K562 (cell line): ENCODE measurements at regions not wholly inside any gene's neighbourhood (a gene's known extent, or its start where the extent isn't known, plus 50 kb on each side); places are given as distances from the start of the nearest gene placed in this dataset.

Experiments
- CXXC5 ChIP-seq: fragments of 250-450 bp; sonication (Bioruptor Pico); IDR thresholded peaks from 2 replicates; pipeline ENCODE4 v1.8.0; 2022; ENCODE audit warnings: inconsistent platforms, mild to moderate bottlenecking, moderate library complexity
- DPF2 ChIP-seq: fragments of 450-650 bp; IDR thresholded peaks from 2 replicates; pipeline ENCODE4 v1.6.1; 2016
- EP300 ChIP-seq: IDR thresholded peaks from 2 replicates; pipeline ENCODE4 v1.6.1; 2012; ENCODE audit warnings: low read length, improper control_type of control experiment
- FOSL1 ChIP-seq: fragments of 200-800 bp; sonication (Bioruptor generic); conservative IDR thresholded peaks from 2 replicates; pipeline ENCODE4 v1.6.1; 2016; ENCODE audit warnings: missing genetic modification characterization, missing compliant biosample characterization
- JUND ChIP-seq, 2 experiments: IDR thresholded peaks; 2 replicates in 1 of 2; 3 replicates in 1 of 2; pipeline ENCODE4 v1.6.1; 2011; ENCODE audit warnings: borderline replicate concordance in 2 of 2, low read depth in 2 of 2, low read length in 2 of 2, improper control_type of control experiment in 1 of 2, missing biosample characterization in 1 of 2, missing genetic modification characterization in 1 of 2, missing genetic modification reagents in 1 of 2
- KAT8 ChIP-seq: fragments of 450-650 bp; IDR thresholded peaks from 2 replicates; pipeline ENCODE4 v1.6.1; 2016; ENCODE audit warnings: low read depth, mild to moderate bottlenecking
- LEF1 ChIP-seq: fragments of 450-650 bp; IDR thresholded peaks from 2 replicates; pipeline ENCODE4 v1.6.1; 2016; ENCODE audit warnings: mild to moderate bottlenecking
- MAZ ChIP-seq, 2 experiments: fragments of 450-650 bp in 1 of 2; sonication (generic) in 1 of 2; formaldehyde crosslinking; IDR thresholded peaks in 1 of 2; conservative IDR thresholded peaks in 1 of 2; 2 replicates each; pipeline versions ENCODE4 v1.4.0 to v1.5.0; 2020; ENCODE audit warnings: mild to moderate bottlenecking in 1 of 2, missing genetic modification reagents in 1 of 2
- MIER1 ChIP-seq: fragments of 450-650 bp; IDR thresholded peaks from 2 replicates; pipeline ENCODE4 v1.6.1; 2016; ENCODE audit warnings: antibody characterized with exemption, mild to moderate bottlenecking, low read depth
- NFIX ChIP-seq: fragments of 250-450 bp; sonication (Bioruptor Pico); IDR thresholded peaks from 2 replicates; pipeline ENCODE4 v1.4.0; 2020; ENCODE audit warnings: low read depth, mild to moderate bottlenecking, moderate library complexity
- SMAD3 ChIP-seq: fragments of 450-650 bp; formaldehyde crosslinking; conservative IDR thresholded peaks from 2 replicates; pipeline ENCODE4 v1.4.0; 2020; ENCODE audit warnings: mild to moderate bottlenecking
- ZC3H8 ChIP-seq: fragments of 450-650 bp; IDR thresholded peaks from 2 replicates; pipeline ENCODE4 v1.6.1; 2017
- ZEB2 ChIP-seq: fragments of 450-650 bp; IDR thresholded peaks from 2 replicates; pipeline ENCODE4 v1.6.1; 2016
- ZFX ChIP-seq: sonication (generic); formaldehyde crosslinking; IDR thresholded peaks from 2 replicates; pipeline ENCODE4 v1.8.0; 2022; ENCODE audit warnings: mild to moderate bottlenecking, missing genetic modification reagents, moderate library complexity
- ZKSCAN1 ChIP-seq: fragments of 150-350 bp; IDR thresholded peaks from 2 replicates; pipeline ENCODE4 v1.6.1; 2016; ENCODE audit warnings: low read depth, low read length
- ZNF12 ChIP-seq: sonication (generic); formaldehyde crosslinking; IDR thresholded peaks from 2 replicates; pipeline ENCODE4 v1.4.0; 2020; ENCODE audit warnings: mild to moderate bottlenecking, missing genetic modification reagents
- ZNF175 ChIP-seq: fragments of 200-800 bp; sonication (Bioruptor generic); IDR thresholded peaks from 2 replicates; pipeline ENCODE4 v1.6.1; 2016; ENCODE audit warnings: low read depth, mild to moderate bottlenecking, missing genetic modification characterization, missing compliant biosample characterization
- ZNF263 ChIP-seq: sonication (generic); formaldehyde crosslinking; IDR thresholded peaks from 2 replicates; pipeline ENCODE4 v1.8.0; 2022; ENCODE audit warnings: mild to moderate bottlenecking, missing genetic modification reagents, borderline replicate concordance
- TF ChIP-seq, protein P1 (sequence below): fragments of 450-650 bp; IDR thresholded peaks from 2 replicates; pipeline ENCODE4 v1.6.1; 2014; ENCODE audit warnings: low read depth, mild to moderate bottlenecking, moderate library complexity, borderline replicate concordance
- TF ChIP-seq, protein P2 (sequence below), 2 experiments: fragments of 250-450 bp in 1 of 2; fragments of 450-650 bp in 1 of 2; sonication (Bioruptor Pico) in 1 of 2; IDR thresholded peaks; 2 replicates each; pipeline versions ENCODE4 v1.6.1 to v1.8.0; 2016 to 2021; ENCODE audit warnings: mild to moderate bottlenecking in 2 of 2, moderate library complexity in 2 of 2, missing compliant biosample characterization in 1 of 2, missing genetic modification characterization in 1 of 2

DNA sequence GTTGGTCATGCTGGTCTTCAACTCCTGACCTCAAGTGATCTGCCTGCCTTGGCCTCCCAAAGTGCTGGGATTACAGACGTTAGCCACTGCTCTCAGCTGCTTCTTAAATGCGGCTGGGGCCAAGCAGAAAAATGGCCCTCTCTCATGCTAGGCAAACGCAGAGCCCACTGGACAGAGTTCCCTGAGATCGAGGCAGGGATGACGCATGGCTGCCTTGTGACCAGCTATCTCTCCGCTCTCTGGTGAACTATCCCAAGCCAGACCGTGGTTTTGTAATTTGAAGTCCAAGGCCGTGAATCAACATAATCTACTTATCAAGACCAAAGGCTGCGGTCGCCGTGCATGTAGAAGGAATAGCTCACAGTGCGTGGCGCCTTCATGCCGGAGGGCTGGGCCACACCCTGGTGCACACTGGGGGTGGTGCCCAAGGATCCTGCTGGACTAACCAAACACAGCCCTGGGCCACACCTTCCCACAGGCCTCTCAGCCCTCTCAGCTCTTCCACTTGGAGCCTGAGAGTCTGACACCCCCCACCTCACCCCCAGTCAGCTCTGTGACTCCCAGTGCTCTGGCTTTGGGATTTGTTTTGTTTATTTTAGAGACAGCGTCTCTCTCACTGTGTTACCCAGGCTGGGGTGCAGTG, 88.1 kb upstream of the CUX1 start (continued):
- TF ChIP-seq, protein P1, sequence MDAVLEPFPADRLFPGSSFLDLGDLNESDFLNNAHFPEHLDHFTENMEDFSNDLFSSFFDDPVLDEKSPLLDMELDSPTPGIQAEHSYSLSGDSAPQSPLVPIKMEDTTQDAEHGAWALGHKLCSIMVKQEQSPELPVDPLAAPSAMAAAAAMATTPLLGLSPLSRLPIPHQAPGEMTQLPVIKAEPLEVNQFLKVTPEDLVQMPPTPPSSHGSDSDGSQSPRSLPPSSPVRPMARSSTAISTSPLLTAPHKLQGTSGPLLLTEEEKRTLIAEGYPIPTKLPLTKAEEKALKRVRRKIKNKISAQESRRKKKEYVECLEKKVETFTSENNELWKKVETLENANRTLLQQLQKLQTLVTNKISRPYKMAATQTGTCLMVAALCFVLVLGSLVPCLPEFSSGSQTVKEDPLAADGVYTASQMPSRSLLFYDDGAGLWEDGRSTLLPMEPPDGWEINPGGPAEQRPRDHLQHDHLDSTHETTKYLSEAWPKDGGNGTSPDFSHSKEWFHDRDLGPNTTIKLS, result peak; percentile 41; the same call in 1 of the 2 replicates
- TF ChIP-seq DPF2, result peak; percentile 91
- peak; percentile 81; the same call in 1 of the 2 replicates for TF ChIP-seq ZNF175 (CRISPR knock-in tag)
- TF ChIP-seq, protein P2, sequence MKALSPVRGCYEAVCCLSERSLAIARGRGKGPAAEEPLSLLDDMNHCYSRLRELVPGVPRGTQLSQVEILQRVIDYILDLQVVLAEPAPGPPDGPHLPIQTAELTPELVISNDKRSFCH (CRISPR knock-in tag; IDR thresholded peaks at IDR 0.05), result no peak
- TF ChIP-seq, protein P2 (tag; IDR thresholded peaks at IDR 0.05), result 0 out of 2 replicates have a peak, but pooled peaks have one; percentile 37
- peak; percentile 57 to 69; a peak in 3 of 4 replicates for TF ChIP-seq MAZ (CRISPR knock-in tag; conservative IDR thresholded peaks at IDR 0.05 in 1 of 2, IDR thresholded peaks at IDR 0.05 in 1 of 2)
- no peak; the same call in 1 of the 2 replicates for TF ChIP-seq SMAD3
- TF ChIP-seq ZKSCAN1, result no peak; the same call in 1 of the 2 replicates
- TF ChIP-seq LEF1, result 0 out of 2 replicates have a peak, but pooled peaks have one; percentile 85
- no peak for TF ChIP-seq MIER1
- TF ChIP-seq EP300, result peak; percentile 73
- TF ChIP-seq JUND (IDR thresholded peaks at IDR 0.05; ENCODE audit: borderline replicate concordance, low read depth, low read length), result peak; percentile 93
- peak; percentile 94; the same call in 2 of the 3 replicates for TF ChIP-seq JUND (tag; IDR thresholded peaks at IDR 0.05; ENCODE audit: borderline replicate concordance, low read depth, low read length)
- no peak; the same call in 1 of the 2 replicates for TF ChIP-seq ZNF12 (CRISPR knock-in tag)
- peak; percentile 93 for TF ChIP-seq ZFX
- TF ChIP-seq ZEB2, result peak; percentile 45; the same call in 1 of the 2 replicates
- peak; percentile 97 for TF ChIP-seq FOSL1 (tag)
- TF ChIP-seq ZNF263 (CRISPR knock-in tag), result peak; percentile 63; the same call in 1 of the 2 replicates
- TF ChIP-seq CXXC5 (CRISPR knock-in tag), result peak; percentile 79
- no peak for TF ChIP-seq NFIX (CRISPR knock-in tag)
- TF ChIP-seq KAT8, result no peak
- TF ChIP-seq ZC3H8, result no peak
